Stimulated activated CD4-positive, alpha-beta T cell treated with anti-CD3 and anti-CD28 coated beads, Interleukin-12 subunit alpha, Interleukin-12 subunit beta, amount 100 ng/mL, for 48 hours (primary cell): ENCODE measurements at regions not wholly inside any gene's neighbourhood (a gene's known extent, or its start where the extent isn't known, plus 50 kb on each side); places are given as distances from the start of the nearest gene placed in this dataset.

Source experiments
- DNase-seq, 3 donors: peaks; one replicate each; pipeline ENCODE4 v3.0.0-alpha.2; 2020; ENCODE audit warnings: low read depth in 2 of 3, low spot score in 1 of 3

GRCh38 chr4:123966990-123967769 is 570.6 kb downstream of the SPRY1 start:
- no peak for DNase-seq

GRCh38 chr4:123972031-123972430 is 575.4 kb downstream of the SPRY1 start:
- no peak for DNase-seq

- DNase-seq: no peak
These were observed 578.0 kb downstream of the SPRY1 start for GRCh38 chr4:123974386-123975149.

- no peak for DNase-seq
These were observed 579.7 kb downstream of the SPRY1 start for GRCh38 chr4:123976285-123976684.

- DNase-seq: no peak
These were observed 580.2 kb downstream of the SPRY1 start for GRCh38 chr4:123976819-123977218.

- no peak for DNase-seq
These were observed 581.1 kb downstream of the SPRY1 start for GRCh38 chr4:123977641-123978081.

GRCh38 chr4:123978637-123979036 is 582.0 kb downstream of the SPRY1 start:
- no peak for DNase-seq

GRCh38 chr4:123980736-123981300 is 584.2 kb downstream of the SPRY1 start:
- DNase-seq: no peak

GRCh38 chr4:123984886-123985285 is 588.3 kb downstream of the SPRY1 start:
- DNase-seq: no peak

GRCh38 chr4:123986268-123986798 is 589.7 kb downstream of the SPRY1 start:
- no peak for DNase-seq

- no peak for DNase-seq
These were observed 590.8 kb downstream of the SPRY1 start for GRCh38 chr4:123987408-123987807.

- DNase-seq: no peak
These were observed 593.8 kb downstream of the SPRY1 start for GRCh38 chr4:123990310-123990870.

- DNase-seq: no peak
These were observed 598.3 kb downstream of the SPRY1 start for GRCh38 chr4:123994917-123995316.

GRCh38 chr4:123995936-123996335 is 599.3 kb downstream of the SPRY1 start:
- DNase-seq: no peak

- no peak for DNase-seq
These were observed 600.3 kb downstream of the SPRY1 start for GRCh38 chr4:123996718-123997510.

- DNase-seq: no peak
These were observed 601.3 kb downstream of the SPRY1 start for GRCh38 chr4:123997776-123998449.

- DNase-seq: no peak
These were observed 603.6 kb downstream of the SPRY1 start for GRCh38 chr4:124000233-124000632.

- DNase-seq: no peak
These were observed 619.2 kb downstream of the SPRY1 start for GRCh38 chr4:124015766-124016165.

GRCh38 chr4:124017185-124017785 is 620.7 kb downstream of the SPRY1 start:
- no peak for DNase-seq
